HEK293 (cell line): ENCODE measurements at regions not wholly inside any gene's neighbourhood (a gene's known extent, or its start where the extent isn't known, plus 50 kb on each side); places are given as distances from the start of the nearest gene placed in this dataset.

Experiments used
- BCL11A ChIP-seq: fragments of 450-650 bp; formaldehyde crosslinking; IDR thresholded peaks from 2 replicates; pipeline ENCODE4 v1.5.1; 2016; ENCODE audit warnings: low read depth, missing biosample characterization, missing genetic modification characterization
- TCF7L2 ChIP-seq: IDR thresholded peaks from 2 replicates; pipeline ENCODE4 v1.6.1; 2011; ENCODE audit warnings: low read depth, mild to moderate bottlenecking, inconsistent platforms, low read length, moderate library complexity, borderline replicate concordance
- ZNF174 ChIP-seq: fragments of 450-650 bp; formaldehyde crosslinking; IDR thresholded peaks from 2 replicates; pipeline ENCODE4 v1.5.0; 2017; ENCODE audit warnings: missing biosample characterization, mild to moderate bottlenecking, missing genetic modification characterization
- ZNF175 ChIP-seq: fragments of 450-650 bp; formaldehyde crosslinking; IDR thresholded peaks from 2 replicates; pipeline ENCODE4 v1.5.1; 2016; ENCODE audit warnings: missing biosample characterization, missing genetic modification characterization
- ZNF184 ChIP-seq: fragments of 450-650 bp; IDR thresholded peaks from 2 replicates; pipeline ENCODE4 v1.5.1; 2018; ENCODE audit warnings: missing biosample characterization, mild to moderate bottlenecking, missing genetic modification characterization
- ZNF350 ChIP-seq: fragments of 450-650 bp; formaldehyde crosslinking; IDR thresholded peaks from 2 replicates; pipeline ENCODE4 v1.5.0; 2017; ENCODE audit warnings: missing biosample characterization, mild to moderate bottlenecking, missing genetic modification characterization
- TF ChIP-seq, protein P1 (sequence below): IDR thresholded peaks from 2 replicates; pipeline ENCODE4 v1.6.1; 2011; ENCODE audit warnings: mild to moderate bottlenecking, low read depth, low read length, borderline replicate concordance
- TF ChIP-seq, protein P2 (sequence below): fragments of 450-650 bp; formaldehyde crosslinking; IDR thresholded peaks from 2 replicates; pipeline ENCODE4; 2016; ENCODE audit warnings: missing biosample characterization, missing genetic modification characterization
- TF ChIP-seq, protein P3 (sequence below): fragments of 450-650 bp; formaldehyde crosslinking; IDR thresholded peaks from 2 replicates; pipeline ENCODE4 v1.5.1; 2016; ENCODE audit warnings: missing biosample characterization, missing genetic modification characterization
- TF ChIP-seq, protein P4 (sequence below): fragments of 450-650 bp; formaldehyde crosslinking; IDR thresholded peaks from 2 replicates; pipeline ENCODE4 v1.5.1; 2016; ENCODE audit warnings: missing biosample characterization, missing genetic modification characterization

DNA sequence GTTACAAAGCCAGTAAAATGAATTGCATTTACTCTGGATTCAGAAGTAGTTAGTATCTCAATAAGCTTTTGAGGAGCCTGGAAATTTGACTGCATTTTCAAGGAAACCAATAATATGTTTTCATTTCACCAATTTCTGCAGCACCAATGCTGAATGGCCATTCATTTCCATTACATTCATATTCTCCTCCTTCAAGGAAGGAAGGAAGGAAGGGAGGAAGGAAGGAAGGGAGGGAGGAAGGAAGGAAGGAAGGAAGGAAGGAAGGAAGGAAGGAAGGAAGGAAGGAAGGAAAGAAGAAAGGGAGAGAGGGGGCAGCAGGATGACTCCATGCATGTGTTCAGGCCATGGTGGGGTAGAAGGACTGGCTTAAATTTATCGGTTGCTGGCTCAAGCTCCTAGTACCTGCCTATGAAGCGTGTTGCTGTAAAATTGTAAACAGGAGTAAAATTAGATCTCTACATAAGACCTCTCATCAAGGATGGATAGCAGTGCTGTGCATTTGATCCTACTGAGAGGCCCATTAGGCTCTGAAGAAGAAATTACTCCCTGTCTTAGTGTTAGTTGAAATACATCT is 498.8 kb upstream of the TNC start:
- TF ChIP-seq ZNF174 (tag by site-specific recombination) (no peak), ZNF350 (tag by site-specific recombination) (no peak), ZNF175 (tag by site-specific recombination) (no peak), TCF7L2 (no peak), ZNF184 (tag by site-specific recombination) (no peak), BCL11A (tag by site-specific recombination) (no peak)
- TF ChIP-seq, protein P1, sequence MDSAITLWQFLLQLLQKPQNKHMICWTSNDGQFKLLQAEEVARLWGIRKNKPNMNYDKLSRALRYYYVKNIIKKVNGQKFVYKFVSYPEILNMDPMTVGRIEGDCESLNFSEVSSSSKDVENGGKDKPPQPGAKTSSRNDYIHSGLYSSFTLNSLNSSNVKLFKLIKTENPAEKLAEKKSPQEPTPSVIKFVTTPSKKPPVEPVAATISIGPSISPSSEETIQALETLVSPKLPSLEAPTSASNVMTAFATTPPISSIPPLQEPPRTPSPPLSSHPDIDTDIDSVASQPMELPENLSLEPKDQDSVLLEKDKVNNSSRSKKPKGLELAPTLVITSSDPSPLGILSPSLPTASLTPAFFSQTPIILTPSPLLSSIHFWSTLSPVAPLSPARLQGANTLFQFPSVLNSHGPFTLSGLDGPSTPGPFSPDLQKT = no peak
- TF ChIP-seq, protein P2, sequence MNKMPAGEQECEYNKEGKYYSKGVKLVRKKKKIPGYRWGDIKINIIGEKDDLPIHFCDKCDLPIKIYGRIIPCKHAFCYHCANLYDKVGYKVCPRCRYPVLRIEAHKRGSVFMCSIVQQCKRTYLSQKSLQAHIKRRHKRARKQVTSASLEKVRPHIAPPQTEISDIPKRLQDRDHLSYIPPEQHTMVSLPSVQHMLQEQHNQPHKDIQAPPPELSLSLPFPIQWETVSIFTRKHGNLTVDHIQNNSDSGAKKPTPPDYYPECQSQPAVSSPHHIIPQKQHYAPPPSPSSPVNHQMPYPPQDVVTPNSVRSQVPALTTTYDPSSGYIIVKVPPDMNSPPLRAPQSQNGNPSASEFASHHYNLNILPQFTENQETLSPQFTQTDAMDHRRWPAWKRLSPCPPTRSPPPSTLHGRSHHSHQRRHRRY = no peak
- TF ChIP-seq, protein P3, sequence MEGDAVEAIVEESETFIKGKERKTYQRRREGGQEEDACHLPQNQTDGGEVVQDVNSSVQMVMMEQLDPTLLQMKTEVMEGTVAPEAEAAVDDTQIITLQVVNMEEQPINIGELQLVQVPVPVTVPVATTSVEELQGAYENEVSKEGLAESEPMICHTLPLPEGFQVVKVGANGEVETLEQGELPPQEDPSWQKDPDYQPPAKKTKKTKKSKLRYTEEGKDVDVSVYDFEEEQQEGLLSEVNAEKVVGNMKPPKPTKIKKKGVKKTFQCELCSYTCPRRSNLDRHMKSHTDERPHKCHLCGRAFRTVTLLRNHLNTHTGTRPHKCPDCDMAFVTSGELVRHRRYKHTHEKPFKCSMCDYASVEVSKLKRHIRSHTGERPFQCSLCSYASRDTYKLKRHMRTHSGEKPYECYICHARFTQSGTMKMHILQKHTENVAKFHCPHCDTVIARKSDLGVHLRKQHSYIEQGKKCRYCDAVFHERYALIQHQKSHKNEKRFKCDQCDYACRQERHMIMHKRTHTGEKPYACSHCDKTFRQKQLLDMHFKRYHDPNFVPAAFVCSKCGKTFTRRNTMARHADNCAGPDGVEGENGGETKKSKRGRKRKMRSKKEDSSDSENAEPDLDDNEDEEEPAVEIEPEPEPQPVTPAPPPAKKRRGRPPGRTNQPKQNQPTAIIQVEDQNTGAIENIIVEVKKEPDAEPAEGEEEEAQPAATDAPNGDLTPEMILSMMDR = no peak
- TF ChIP-seq, protein P4, sequence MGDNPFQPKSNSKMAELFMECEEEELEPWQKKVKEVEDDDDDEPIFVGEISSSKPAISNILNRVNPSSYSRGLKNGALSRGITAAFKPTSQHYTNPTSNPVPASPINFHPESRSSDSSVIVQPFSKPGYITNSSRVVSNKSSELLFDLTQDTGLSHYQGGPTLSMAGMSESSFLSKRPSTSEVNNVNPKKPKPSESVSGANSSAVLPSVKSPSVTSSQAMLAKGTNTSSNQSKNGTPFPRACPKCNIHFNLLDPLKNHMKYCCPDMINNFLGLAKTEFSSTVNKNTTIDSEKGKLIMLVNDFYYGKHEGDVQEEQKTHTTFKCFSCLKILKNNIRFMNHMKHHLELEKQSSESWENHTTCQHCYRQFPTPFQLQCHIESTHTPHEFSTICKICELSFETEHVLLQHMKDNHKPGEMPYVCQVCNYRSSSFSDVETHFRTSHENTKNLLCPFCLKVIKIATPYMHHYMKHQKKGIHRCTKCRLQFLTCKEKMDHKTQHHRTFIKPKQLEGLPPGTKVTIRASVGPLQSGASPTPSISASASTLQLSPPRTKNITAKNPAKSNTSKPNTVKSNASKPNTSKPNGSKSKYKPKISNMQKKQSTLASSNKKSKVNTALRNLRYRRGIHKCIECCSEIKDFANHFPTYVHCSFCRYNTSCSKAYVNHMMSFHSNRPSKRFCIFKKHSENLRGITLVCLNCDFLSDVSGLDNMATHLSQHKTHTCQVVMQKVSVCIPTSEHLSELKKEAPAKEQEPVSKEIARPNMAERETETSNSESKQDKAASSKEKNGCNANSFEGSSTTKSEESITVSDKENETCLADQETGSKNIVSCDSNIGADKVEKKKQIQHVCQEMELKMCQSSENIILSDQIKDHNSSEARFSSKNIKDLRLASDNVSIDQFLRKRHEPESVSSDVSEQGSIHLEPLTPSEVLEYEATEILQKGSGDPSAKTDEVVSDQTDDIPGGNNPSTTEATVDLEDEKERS (tag by site-specific recombination) = no peak
